Effector memory CD8-positive, alpha-beta T cell (primary cell): ENCODE measurements at regions not wholly inside any gene's neighbourhood (a gene's known extent, or its start where the extent isn't known, plus 50 kb on each side); places are given as distances from the start of the nearest gene placed in this dataset.
"Not testable (repeated sequence)": the region's sequence is repeated elsewhere in the genome, so short reads cannot be mapped to it uniquely, and the experiment has no call there.

ENCODE experiments used
- ATAC-seq: fragments of 150-1000 bp; cut with Tn5 transposase; replicated peaks from 2 replicates; pipeline ENCODE4 v1.10.0; 2021; ENCODE audit warnings: mild to moderate bottlenecking, moderate library complexity
- DNase-seq, 3 experiments: peaks; one replicate each; pipeline ENCODE4 v3.0.0; 2021
- H3K27ac Mint-ChIP-seq, 2 donors: one replicate each; pipeline ENCODE4 v1.8.0; 2022; ENCODE audit warnings: mild to moderate bottlenecking in 2 of 2, mixed read lengths in 2 of 2, moderate library complexity in 2 of 2
- H3K27me3 Mint-ChIP-seq, 2 donors: one replicate each; pipeline ENCODE4 v1.8.0; 2022; ENCODE audit warnings: mixed read lengths in 2 of 2
- H3K36me3 Mint-ChIP-seq: one replicate; pipeline ENCODE4 v1.8.0; 2022; ENCODE audit warnings: mild to moderate bottlenecking, moderate library complexity, mixed read lengths; ENCODE audit not compliant: insufficient read depth
- H3K4me1 Mint-ChIP-seq, 2 donors: one replicate each; pipeline ENCODE4 v1.8.0; 2022; ENCODE audit warnings: low read depth in 2 of 2, mixed read lengths in 2 of 2
- H3K4me3 Mint-ChIP-seq, 2 donors: one replicate each; pipeline ENCODE4 v1.8.0; 2022; ENCODE audit warnings: mild to moderate bottlenecking in 2 of 2, mixed read lengths in 2 of 2, moderate library complexity in 2 of 2
- H3K9me3 Mint-ChIP-seq, 2 donors: one replicate each; pipeline ENCODE4 v1.8.0; 2022; ENCODE audit warnings: mixed read lengths in 2 of 2

GRCh38 chr6:82608781-82609180 lies 245.2 kb downstream of the TPBG start:
- no peak for DNase-seq
- peaks cover 0 to 4% of the 10 kb centered on the region in 2 donors for H3K9me3 Mint-ChIP-seq
- H3K4me3 Mint-ChIP-seq: no peak overlapping the region
- no peak overlapping the region for H3K27ac Mint-ChIP-seq
- no peaks in the 10 kb centered on the region for H3K36me3 Mint-ChIP-seq
- ATAC-seq: no peak
- no peaks in the 10 kb centered on the region for H3K4me1 Mint-ChIP-seq
- peaks cover 5 to 14% of the 10 kb centered on the region in 2 donors for H3K27me3 Mint-ChIP-seq

- Mint-ChIP-seq H3K27ac (no peak overlapping the region), H3K4me1 (no peaks in the 10 kb centered on the region), H3K27me3 (peaks cover 5 to 24% of the 10 kb centered on the region in 2 donors), H3K4me3 (no peak overlapping the region), H3K9me3 (peaks cover 0 to 4% of the 10 kb centered on the region in 2 donors), H3K36me3 (no peaks in the 10 kb centered on the region)
- no peak for ATAC-seq
- no peak for DNase-seq
These were observed 248.1 kb downstream of the TPBG start for GRCh38 chr6:82611751-82612150.

GRCh38 chr6:82612475-82613039 lies 248.9 kb downstream of the TPBG start:
- Mint-ChIP-seq H3K36me3 (no peaks in the 10 kb centered on the region), H3K4me3 (no peak overlapping the region), H3K9me3 (peaks cover 0 to 2% of the 10 kb centered on the region in 2 donors), H3K27ac (no peak overlapping the region), H3K4me1 (no peaks in the 10 kb centered on the region), H3K27me3 (peaks cover 2 to 24% of the 10 kb centered on the region in 2 donors)
- ATAC-seq (no peak), DNase-seq (no peak)

GRCh38 chr6:82614518-82614917 lies 250.9 kb downstream of the TPBG start:
- no peak for ATAC-seq

GRCh38 chr6:82616386-82617028 lies 252.9 kb downstream of the TPBG start:
- no peaks in the 10 kb centered on the region for H3K36me3 Mint-ChIP-seq
- ATAC-seq (no peak), DNase-seq (no peak)
- H3K9me3 Mint-ChIP-seq: no peaks in the 10 kb centered on the region
- H3K4me3 Mint-ChIP-seq: no peak overlapping the region
- no peaks in the 10 kb centered on the region for H3K4me1 Mint-ChIP-seq
- no peak overlapping the region for H3K27ac Mint-ChIP-seq
- peaks cover 0 to 19% of the 10 kb centered on the region in 2 donors for H3K27me3 Mint-ChIP-seq

More at GRCh38 chr6:82614518-82614917, 250.9 kb downstream of the TPBG start:
- Mint-ChIP-seq H3K4me3 (no peak overlapping the region), H3K36me3 (no peaks in the 10 kb centered on the region), H3K27ac (no peak overlapping the region), H3K4me1 (no peaks in the 10 kb centered on the region), H3K27me3 (peaks cover 0 to 33% of the 10 kb centered on the region in 2 donors), H3K9me3 (no peaks in the 10 kb centered on the region)
- DNase-seq: no peak

DNA sequence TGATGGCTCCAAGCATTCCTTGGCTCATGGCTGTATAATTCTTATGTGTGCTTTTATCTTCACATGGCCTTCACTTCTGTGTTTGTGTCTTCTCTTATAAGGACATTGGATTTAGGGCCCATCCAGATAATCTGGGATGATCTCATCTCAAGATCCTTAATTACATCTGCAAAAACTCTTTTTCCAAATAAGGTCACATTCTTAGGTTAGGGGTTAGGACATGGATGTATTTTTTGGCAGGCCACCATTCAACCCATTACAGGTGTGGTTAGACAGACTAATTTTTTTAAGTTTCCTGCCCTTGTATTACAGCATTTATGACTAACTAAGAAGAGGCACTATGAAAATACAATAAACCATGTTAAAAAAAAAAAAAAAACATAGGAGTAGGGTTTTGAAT lies 254.0 kb downstream of the TPBG start:
- Mint-ChIP-seq H3K9me3 (no peaks in the 10 kb centered on the region), H3K4me3 (no peak overlapping the region), H3K36me3 (no peaks in the 10 kb centered on the region), H3K27ac (no peak overlapping the region), H3K4me1 (no peaks in the 10 kb centered on the region), H3K27me3 (peaks cover 0 to 19% of the 10 kb centered on the region in 2 donors)
- ATAC-seq (no peak), DNase-seq (no peak)

DNA sequence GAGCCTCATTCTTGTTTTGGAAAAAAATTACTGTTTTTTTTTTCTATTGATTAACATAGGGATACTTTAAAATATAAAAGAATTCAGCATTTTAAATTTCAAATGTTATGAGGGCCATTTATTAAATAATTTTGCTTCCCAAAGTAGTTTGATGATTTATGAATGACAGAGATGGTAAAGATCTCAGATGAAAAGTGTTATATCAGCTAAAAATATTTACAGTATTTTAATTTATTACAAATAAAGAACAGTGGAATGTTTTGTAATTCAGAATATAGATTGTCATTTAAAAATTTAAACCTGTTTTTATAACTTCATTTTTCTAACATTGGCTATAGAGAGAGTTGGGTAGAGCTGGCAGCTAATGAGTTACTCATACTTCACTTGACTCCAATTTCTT lies 256.0 kb downstream of the TPBG start:
- Mint-ChIP-seq H3K9me3 (no peaks in the 10 kb centered on the region), H3K4me3 (no peak overlapping the region), H3K4me1 (no peaks in the 10 kb centered on the region), H3K27ac (no peak overlapping the region), H3K36me3 (no peaks in the 10 kb centered on the region), H3K27me3 (peaks cover 0 to 15% of the 10 kb centered on the region in 2 donors)
- no peak for ATAC-seq
- DNase-seq: no peak

DNA sequence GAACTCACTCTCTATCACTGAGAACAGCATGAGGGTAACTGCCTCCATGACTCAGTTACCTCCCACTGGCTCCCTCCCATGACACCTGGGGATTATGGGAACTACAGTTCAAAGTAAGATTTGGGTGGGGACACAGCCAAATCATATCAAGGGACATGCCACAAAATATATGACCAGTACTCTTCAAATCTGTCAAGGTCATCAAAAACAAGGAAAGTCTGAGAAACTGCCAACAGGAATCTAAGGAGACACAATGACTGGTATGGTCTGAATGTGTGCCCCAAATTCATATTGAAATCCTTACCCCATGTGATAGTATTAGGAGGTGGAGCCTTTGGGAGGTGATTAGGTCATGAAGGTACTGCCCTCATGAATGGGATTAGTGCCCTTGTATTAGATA lies 258.8 kb downstream of the TPBG start:
- Mint-ChIP-seq H3K9me3 (peaks cover 0 to 2% of the 10 kb centered on the region in 2 donors), H3K27me3 (peaks cover 0 to 9% of the 10 kb centered on the region in 2 donors), H3K4me3 (no peak overlapping the region), H3K36me3 (no peaks in the 10 kb centered on the region), H3K4me1 (no peaks in the 10 kb centered on the region), H3K27ac (no peak overlapping the region)
- DNase-seq (no peak), ATAC-seq (no peak)

DNA sequence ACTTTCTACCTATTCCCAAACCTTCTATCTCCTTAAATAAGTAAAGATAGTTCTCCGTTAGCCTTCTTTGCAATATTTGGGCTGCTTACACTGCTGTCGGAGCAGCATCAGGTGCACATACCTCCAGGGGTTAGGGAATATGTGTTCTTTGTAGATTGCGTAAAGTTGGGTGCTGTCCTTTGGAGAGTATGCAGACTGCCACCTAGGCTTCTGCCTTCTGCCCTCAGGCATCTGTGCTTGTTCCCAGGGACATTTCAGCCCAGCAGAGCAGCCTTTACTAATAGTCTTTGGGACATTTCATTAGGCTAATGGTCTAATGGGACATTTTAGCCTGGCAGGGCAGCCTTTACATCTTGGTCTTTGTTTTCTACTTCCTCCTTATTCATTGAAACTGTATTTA lies 260.6 kb downstream of the TPBG start:
- Mint-ChIP-seq H3K36me3 (no peaks in the 10 kb centered on the region), H3K9me3 (peaks cover 0 to 2% of the 10 kb centered on the region in 2 donors), H3K4me1 (no peaks in the 10 kb centered on the region), H3K4me3 (no peak overlapping the region), H3K27me3 (peaks cover 0 to 3% of the 10 kb centered on the region in 2 donors), H3K27ac (no peak overlapping the region)
- DNase-seq (no peak), ATAC-seq (no peak)

DNA sequence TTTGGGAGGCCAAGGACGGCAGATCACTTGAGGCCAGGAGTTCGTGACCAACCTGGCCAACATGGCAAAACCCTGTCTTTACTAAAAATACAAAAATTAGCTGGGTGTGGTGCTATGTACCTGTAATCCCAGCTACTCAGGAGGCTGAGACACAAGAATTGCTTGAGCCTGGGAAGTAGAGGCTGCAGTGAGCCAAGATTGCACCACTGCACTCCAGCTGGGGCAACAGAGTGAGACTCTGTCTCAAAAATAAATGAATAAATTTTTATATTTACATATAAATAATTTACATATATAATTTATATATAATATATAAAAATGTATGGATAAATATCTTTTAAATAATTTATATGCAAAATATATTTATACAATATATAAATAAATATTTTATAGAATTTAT lies 263.3 kb downstream of the TPBG start:
- not testable (repeated sequence) for ATAC-seq, H3K27ac Mint-ChIP-seq, H3K9me3 Mint-ChIP-seq, DNase-seq, H3K4me1 Mint-ChIP-seq, H3K4me3 Mint-ChIP-seq, H3K36me3 Mint-ChIP-seq, H3K27me3 Mint-ChIP-seq

DNA sequence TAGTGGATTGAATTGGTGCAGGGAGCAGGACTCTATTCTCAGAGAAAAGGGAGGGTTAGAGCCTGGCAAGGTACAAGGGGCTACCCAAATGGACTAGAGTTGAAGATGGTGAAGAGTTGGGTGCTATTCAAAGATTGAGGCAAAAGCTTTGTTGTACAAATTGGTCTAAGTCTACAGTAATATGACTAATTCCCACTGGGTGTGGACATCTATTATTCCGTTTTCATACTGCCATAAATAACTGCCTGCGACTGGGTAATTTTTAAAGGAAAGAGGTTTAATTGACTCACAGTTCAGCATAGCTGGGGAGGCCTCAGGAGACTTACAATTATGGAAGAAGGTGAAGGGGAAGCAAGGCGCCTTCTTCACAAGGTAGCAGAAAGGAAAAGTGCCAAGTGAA lies 266.3 kb downstream of the TPBG start:
- H3K4me1 Mint-ChIP-seq: no peaks in the 10 kb centered on the region

DNA sequence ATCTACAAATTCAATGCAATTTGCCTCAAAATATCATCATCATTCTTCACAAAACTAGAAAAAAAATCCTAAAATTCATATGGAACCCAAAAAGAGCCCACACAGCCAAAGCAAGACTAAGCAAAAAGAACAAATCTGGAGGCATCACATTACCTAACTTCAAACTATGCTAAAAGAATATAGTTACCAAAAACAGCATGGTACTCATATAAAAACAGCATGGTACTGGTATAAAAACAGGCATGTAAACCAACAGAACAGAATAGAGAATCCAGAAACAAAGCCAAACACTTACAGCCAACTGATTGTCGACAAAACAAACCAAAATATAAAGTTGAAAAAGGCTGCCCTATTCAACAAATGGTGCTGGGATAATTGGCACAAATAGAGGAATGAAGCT lies 278.1 kb downstream of the TPBG start:
- H3K27ac Mint-ChIP-seq: no peak overlapping the region
- no peak overlapping the region for H3K4me3 Mint-ChIP-seq
- DNase-seq (no peak), ATAC-seq (no peak)
- H3K36me3 Mint-ChIP-seq: no peaks in the 10 kb centered on the region
- no peaks in the 10 kb centered on the region for H3K27me3 Mint-ChIP-seq
- no peaks in the 10 kb centered on the region for H3K4me1 Mint-ChIP-seq
- no peaks in the 10 kb centered on the region for H3K9me3 Mint-ChIP-seq

More for the DNA sequence above, 266.3 kb downstream of the TPBG start:
- Mint-ChIP-seq H3K4me3 (no peak overlapping the region), H3K27me3 (no peaks in the 10 kb centered on the region), H3K36me3 (no peaks in the 10 kb centered on the region), H3K9me3 (peaks cover 0 to 5% of the 10 kb centered on the region in 2 donors), H3K27ac (no peak overlapping the region)
- ATAC-seq (no peak), DNase-seq (no peak)

DNA sequence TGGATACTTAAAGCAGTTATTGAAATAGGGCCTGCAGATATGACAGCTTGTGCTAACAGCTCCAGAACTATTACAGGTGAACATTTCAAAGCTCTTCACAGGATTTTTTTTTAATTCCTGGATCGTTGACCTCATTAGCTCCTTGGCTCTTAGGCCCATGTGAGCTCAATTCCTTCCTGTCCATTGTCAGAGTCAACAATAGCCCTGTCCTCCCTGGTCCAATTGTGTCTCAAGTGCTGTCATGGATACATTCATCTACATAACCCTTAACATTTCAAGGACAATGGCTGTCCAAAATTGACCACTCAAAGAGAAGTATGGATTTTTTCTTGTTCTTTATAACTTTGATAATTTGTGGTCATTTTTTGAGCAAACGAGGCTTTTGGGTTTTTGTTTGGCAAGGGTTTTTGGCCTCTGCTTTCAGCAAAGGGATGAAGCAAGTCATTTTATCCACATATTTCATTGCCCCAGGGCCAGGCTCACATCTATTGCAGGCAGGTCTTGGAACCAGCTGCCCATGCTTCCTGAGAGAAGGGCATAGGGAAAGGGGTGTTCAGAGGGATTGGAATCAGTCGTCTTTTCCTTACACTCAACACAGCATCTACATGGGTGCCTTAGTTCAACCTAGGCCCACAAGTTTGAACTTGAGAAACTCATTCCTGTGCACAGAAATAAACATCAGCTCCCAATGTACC lies 282.1 kb downstream of the TPBG start:
- Mint-ChIP-seq H3K27me3 (no peaks in the 10 kb centered on the region), H3K36me3 (no peaks in the 10 kb centered on the region), H3K27ac (no peak overlapping the region), H3K9me3 (peaks cover 2 to 7% of the 10 kb centered on the region in 2 donors), H3K4me1 (no peaks in the 10 kb centered on the region), H3K4me3 (no peak overlapping the region)
- DNase-seq: no peak
- ATAC-seq: no peak

DNA sequence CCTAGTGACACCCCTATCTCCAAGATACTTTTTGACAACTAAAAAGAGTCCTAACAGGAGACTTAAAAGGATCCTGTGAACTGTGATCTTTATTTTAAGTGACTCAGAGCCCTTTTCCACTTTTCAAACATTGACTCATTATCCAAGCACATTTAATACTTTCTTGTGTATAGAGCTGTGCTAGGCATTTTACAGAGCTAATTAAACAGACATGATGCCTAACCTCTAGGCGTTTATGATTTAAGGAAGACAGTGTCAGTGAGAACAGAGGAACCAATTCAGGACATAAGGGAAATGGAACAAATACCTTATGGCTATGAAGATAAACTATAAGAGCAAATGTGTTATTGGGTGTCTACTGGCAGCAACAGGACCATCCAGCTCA lies 282.6 kb downstream of the TPBG start:
- ATAC-seq (no peak), DNase-seq (no peak)
- Mint-ChIP-seq H3K27ac (no peak overlapping the region), H3K36me3 (no peaks in the 10 kb centered on the region), H3K9me3 (peaks cover 2 to 7% of the 10 kb centered on the region in 2 donors), H3K27me3 (no peaks in the 10 kb centered on the region), H3K4me3 (no peak overlapping the region), H3K4me1 (no peaks in the 10 kb centered on the region)
